IMR-90 (cell line): ENCODE measurements at regions not wholly inside any gene's neighbourhood (a gene's known extent, or its start where the extent isn't known, plus 50 kb on each side); places are given as distances from the start of the nearest gene placed in this dataset.

Experiments used
- ATAC-seq: fragments of 200-7000 bp; cut with Tn5 transposase; 2 replicates; pipeline ENCODE4 v1.9.1; 2020; ENCODE audit warnings: low read depth, mild to moderate bottlenecking, moderate library complexity
- BruUV-seq: library from RNA; stranded (reverse); fragments of 400-500 nt; replicated peaks from 2 replicates; lab custom pipeline; 2021; lab: Mats Ljungman, UMichigan
- CTCF ChIA-PET: fragments of 300-600 bp; formaldehyde crosslinking; extraction: SDS; loops from one replicate; lab custom pipeline; 2021; ENCODE audit warnings: antibody characterized with exemption; lab: Yijun Ruan, JAX
- POLR2A ChIA-PET: fragments of 300-600 bp; sonication (Branson Sonifier 250); formaldehyde crosslinking; loops from one replicate; lab custom pipeline; 2022; ENCODE audit warnings: antibody characterized with exemption; ENCODE audit not compliant: unreplicated experiment; lab: Charles Lee
- DNase-seq: peaks from one replicate; pipeline ENCODE4 v3.0.0; 2013
- H2AFZ ChIP-seq: replicated peaks from 2 replicates; pipeline ENCODE3; 2013; ENCODE audit warnings: low read length, mild to moderate bottlenecking; ENCODE audit not compliant: poor library complexity
- H2AK5ac ChIP-seq: 2 replicates; pipeline ENCODE4 v1.6.1; 2013; ENCODE audit warnings: low read depth, low read length, inconsistent platforms
- H2AK9ac ChIP-seq: replicated peaks from 2 replicates; pipeline ENCODE3; 2013; ENCODE audit warnings: mild to moderate bottlenecking, low read depth, low read length, moderate library complexity; ENCODE audit not compliant: poor library complexity
- H2BK120ac ChIP-seq: 2 replicates; pipeline ENCODE4 v1.6.1; 2013; ENCODE audit warnings: low read depth, low read length, inconsistent platforms
- H2BK15ac ChIP-seq: 3 replicates; pipeline ENCODE4 v1.6.1; 2013; ENCODE audit warnings: low read depth, low read length, inconsistent platforms
- H2BK20ac ChIP-seq: 2 replicates; pipeline ENCODE4 v1.6.1; 2013; ENCODE audit warnings: low read depth, mild to moderate bottlenecking, inconsistent platforms, low read length, moderate library complexity
- H2BK5ac ChIP-seq: 2 replicates; pipeline ENCODE4 v1.6.1; 2013; ENCODE audit warnings: mild to moderate bottlenecking, low read depth, low read length, inconsistent platforms; ENCODE audit not compliant: poor library complexity, severe bottlenecking
- H3K14ac ChIP-seq: replicated peaks from 2 replicates; pipeline ENCODE4 v1.6.1; 2013; ENCODE audit warnings: low read depth, low read length, inconsistent platforms
- H3K18ac ChIP-seq: 2 replicates; pipeline ENCODE4 v1.6.1; 2013; ENCODE audit warnings: low read depth, low read length, control low read depth
- H3K23ac ChIP-seq: 2 replicates; pipeline ENCODE4 v1.6.1; 2013; ENCODE audit warnings: low read depth, low read length, inconsistent platforms
- H3K27ac ChIP-seq: 2 replicates; pipeline ENCODE4 v1.5.1; 2013; ENCODE audit warnings: mild to moderate bottlenecking, control low read depth, low read length; ENCODE audit not compliant: insufficient read depth
- H3K27me3 ChIP-seq: 2 replicates; pipeline ENCODE4 v1.6.1; 2013; ENCODE audit warnings: low read length; ENCODE audit not compliant: control insufficient read depth, insufficient read depth
- H3K36me3 ChIP-seq: 2 replicates; pipeline ENCODE4 v1.6.1; 2013; ENCODE audit warnings: low read length, mixed read lengths; ENCODE audit not compliant: control insufficient read depth, insufficient read depth
- H3K4ac ChIP-seq: 2 replicates; pipeline ENCODE4 v1.6.1; 2013; ENCODE audit warnings: low read depth, low read length, inconsistent platforms
- H3K4me1 ChIP-seq: 2 replicates; pipeline ENCODE4 v1.6.1; 2013; ENCODE audit warnings: low read length, mixed read lengths; ENCODE audit not compliant: control insufficient read depth, insufficient read depth
- H3K4me2 ChIP-seq: 2 replicates; pipeline ENCODE4 v1.6.1; 2013; ENCODE audit warnings: low read depth, mild to moderate bottlenecking, control low read depth, low read length, moderate library complexity
- H3K4me3 ChIP-seq: 2 replicates; pipeline ENCODE4 v1.5.1; 2013; ENCODE audit warnings: low read depth, mild to moderate bottlenecking, control low read depth, low read length, moderate library complexity; ENCODE audit not compliant: insufficient read depth
- H3K56ac ChIP-seq: 2 replicates; pipeline ENCODE4 v1.6.1; 2013; ENCODE audit warnings: low read length, inconsistent platforms; ENCODE audit not compliant: insufficient read depth; ENCODE audit errors: extremely low read depth
- H3K79me1 ChIP-seq, 2 experiments: 2 replicates each; pipeline ENCODE4 v1.6.1; 2013; ENCODE audit warnings: low read length in 2 of 2, inconsistent platforms in 1 of 2, low read depth in 1 of 2
- H3K9ac ChIP-seq: 2 replicates; pipeline ENCODE4 v1.6.1; 2013; ENCODE audit warnings: low read depth, low read length, control low read depth
- H3K9me1 ChIP-seq: 2 replicates; pipeline ENCODE4 v1.6.1; 2013; ENCODE audit warnings: low read length, inconsistent platforms; ENCODE audit not compliant: insufficient read depth
- H3K9me3 ChIP-seq: 2 replicates; pipeline ENCODE4 v1.6.1; 2013; ENCODE audit warnings: low read length; ENCODE audit not compliant: control insufficient read depth, insufficient read depth
- H4K20me1 ChIP-seq: 2 replicates; pipeline ENCODE4 v1.6.1; 2013; ENCODE audit warnings: low read length, inconsistent platforms; ENCODE audit not compliant: insufficient read depth
- H4K5ac ChIP-seq: 2 replicates; pipeline ENCODE4 v1.6.1; 2013; ENCODE audit warnings: mild to moderate bottlenecking, low read depth, low read length, control low read depth
- H4K8ac ChIP-seq, 2 experiments: 2 replicates each; pipeline ENCODE4 v1.6.1; 2013; ENCODE audit warnings: low read depth in 2 of 2, low read length in 2 of 2, control low read depth in 1 of 2, inconsistent platforms in 1 of 2
- H4K91ac ChIP-seq: 2 replicates; pipeline ENCODE4 v1.6.1; 2013; ENCODE audit warnings: low read depth, low read length, inconsistent platforms; ENCODE audit not compliant: insufficient read depth
- CHD1 ChIP-seq: IDR thresholded peaks from 2 replicates; pipeline ENCODE4 v1.6.1; 2012; ENCODE audit warnings: low read depth, low read length, improper control_type of control experiment
- FOS ChIP-seq: fragments of 150-350 bp; IDR thresholded peaks from 2 replicates; pipeline ENCODE4 v1.6.1; 2016; ENCODE audit warnings: low read depth, low read length
- MAZ ChIP-seq: IDR thresholded peaks from 2 replicates; pipeline ENCODE4 v1.6.1; 2012; ENCODE audit warnings: low read depth, mild to moderate bottlenecking, low read length, improper control_type of control experiment, moderate library complexity, borderline replicate concordance
- MXI1 ChIP-seq: IDR thresholded peaks from 2 replicates; pipeline ENCODE4 v1.6.1; 2012; ENCODE audit warnings: low read depth, mild to moderate bottlenecking, low read length, moderate library complexity, borderline replicate concordance
- NFE2L2 ChIP-seq: fragments of 150-350 bp; IDR thresholded peaks from 2 replicates; pipeline ENCODE4 v1.6.1; 2016; ENCODE audit warnings: low read depth, mild to moderate bottlenecking, low read length
- RAD21 ChIP-seq: IDR thresholded peaks from 2 replicates; pipeline ENCODE4 v1.6.1; 2012; ENCODE audit warnings: low read length, improper control_type of control experiment
- SMC3 ChIP-seq: fragments of 150-350 bp; IDR thresholded peaks from 2 replicates; pipeline ENCODE4 v1.6.1; 2016; ENCODE audit warnings: low read depth, mild to moderate bottlenecking, antibody characterized with exemption, low read length, moderate library complexity
- WGBS, 2 experiments: methylation state at CpG; one replicate each; pipeline versions ENCODE4 v1.1.5 to v1.1.7; 2013; ENCODE audit warnings: missing lambda C conversion rate in 2 of 2; ENCODE audit not compliant: insufficient read length in 1 of 2; ENCODE audit errors: extremely low coverage in 2 of 2; 5-methylcytosine and 5-hydroxymethylcytosine counted together
- dilution Hi-C: fragments of 300-500 bp; cut with HindIII; formaldehyde crosslinking; loops from one replicate; pipeline ENCODE4 v1.14.3; 2018; ENCODE audit warnings: low sequenced_read_pairs; ENCODE audit not compliant: unreplicated experiment
- in situ Hi-C: fragments of 300-500 bp; cut with MboI; formaldehyde crosslinking; loops from 3 replicates; pipeline ENCODE4 v1.14.3; 2019; ENCODE audit warnings: low sequenced_read_pairs, inconsistent platforms, mixed read lengths
- intact Hi-C: fragments of 100-400 bp; cut with micrococcal nuclease; formaldehyde crosslinking; loops from 2 replicates; pipeline ENCODE4 v1.10.0; 2022
- TF ChIP-seq, protein P1 (sequence below): fragments of 150-350 bp; IDR thresholded peaks from 2 replicates; pipeline ENCODE4 v1.6.1; 2016; ENCODE audit warnings: low read depth, mild to moderate bottlenecking, low read length, moderate library complexity, borderline replicate concordance
- TF ChIP-seq, protein P2 (sequence below): fragments of 150-350 bp; IDR thresholded peaks from 2 replicates; pipeline ENCODE4 v1.6.1; 2017; ENCODE audit warnings: mild to moderate bottlenecking, antibody characterized with exemption, low read length, low read depth

DNA sequence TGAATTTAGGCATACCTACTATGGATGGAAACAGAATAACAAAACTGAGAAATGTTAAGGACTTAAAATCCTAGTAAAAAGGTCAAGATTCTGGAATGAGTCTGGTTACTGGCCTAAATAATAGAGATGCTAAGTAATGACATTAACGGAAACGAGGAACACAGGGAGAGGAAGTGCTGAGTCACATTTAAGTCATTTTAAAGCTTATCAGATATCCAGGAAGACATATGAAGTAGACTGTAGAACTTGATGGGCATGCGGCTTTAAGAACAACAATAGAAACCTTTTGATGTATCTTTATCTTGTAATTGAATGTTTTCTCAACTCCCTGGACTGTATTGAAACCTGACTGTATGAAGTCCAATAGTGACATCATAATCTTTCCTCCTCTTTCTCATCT lies 1251.4 kb upstream of the CDH6 start:
- Histone ChIP-seq H3K36me3 (no peaks in the 10 kb centered on the region), H4K20me1 (no peaks in the 10 kb centered on the region), H4K8ac (no peak overlapping the region), H3K56ac (no peak overlapping the region), H2AK5ac (no peak overlapping the region), H3K4ac (no peak overlapping the region), H2BK120ac (no peak overlapping the region), H3K4me1 (no peaks in the 10 kb centered on the region), H3K9ac (no peak overlapping the region), H2BK5ac (no peak overlapping the region), H3K14ac (no peak overlapping the region), H3K27ac (no peak overlapping the region), H4K91ac (no peak overlapping the region), H3K18ac (no peak overlapping the region), H3K23ac (no peak overlapping the region), H3K9me1 (no peaks in the 10 kb centered on the region), H2BK15ac (no peak overlapping the region), H3K9me3 (peaks cover 2% of the 10 kb centered on the region; the same call in 1 of the 2 replicates), H2AFZ (no peak overlapping the region), H4K5ac (no peak overlapping the region), H3K4me3 (no peak overlapping the region), H2BK20ac (no peak overlapping the region), H2AK9ac (no peak overlapping the region), H3K4me2 (no peak overlapping the region), H3K79me1 (no peaks in the 10 kb centered on the region), H3K27me3 (no peaks in the 10 kb centered on the region)
- BruUV-seq: no TSS peak
- no peak for ATAC-seq
- WGBS, 2 experiments: no CpG with 5 or more reads among the region's 3 CpGs
- dilution Hi-C loops (no loop called here), in situ Hi-C loops (no loop called here), intact Hi-C loops (no loop called here)
- ChIA-PET POLR2A (no interaction called here), CTCF (no interaction called here)
- TF ChIP-seq RAD21: no peak
- TF ChIP-seq, protein P1, sequence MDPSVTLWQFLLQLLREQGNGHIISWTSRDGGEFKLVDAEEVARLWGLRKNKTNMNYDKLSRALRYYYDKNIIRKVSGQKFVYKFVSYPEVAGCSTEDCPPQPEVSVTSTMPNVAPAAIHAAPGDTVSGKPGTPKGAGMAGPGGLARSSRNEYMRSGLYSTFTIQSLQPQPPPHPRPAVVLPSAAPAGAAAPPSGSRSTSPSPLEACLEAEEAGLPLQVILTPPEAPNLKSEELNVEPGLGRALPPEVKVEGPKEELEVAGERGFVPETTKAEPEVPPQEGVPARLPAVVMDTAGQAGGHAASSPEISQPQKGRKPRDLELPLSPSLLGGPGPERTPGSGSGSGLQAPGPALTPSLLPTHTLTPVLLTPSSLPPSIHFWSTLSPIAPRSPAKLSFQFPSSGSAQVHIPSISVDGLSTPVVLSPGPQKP: no peak
- TF ChIP-seq, protein P2, sequence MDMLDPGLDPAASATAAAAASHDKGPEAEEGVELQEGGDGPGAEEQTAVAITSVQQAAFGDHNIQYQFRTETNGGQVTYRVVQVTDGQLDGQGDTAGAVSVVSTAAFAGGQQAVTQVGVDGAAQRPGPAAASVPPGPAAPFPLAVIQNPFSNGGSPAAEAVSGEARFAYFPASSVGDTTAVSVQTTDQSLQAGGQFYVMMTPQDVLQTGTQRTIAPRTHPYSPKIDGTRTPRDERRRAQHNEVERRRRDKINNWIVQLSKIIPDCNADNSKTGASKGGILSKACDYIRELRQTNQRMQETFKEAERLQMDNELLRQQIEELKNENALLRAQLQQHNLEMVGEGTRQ: no peak
- no peak for TF ChIP-seq CHD1
- no peak for TF ChIP-seq SMC3
- TF ChIP-seq MXI1: no peak
- TF ChIP-seq NFE2L2: no peak
- TF ChIP-seq FOS: no peak
- TF ChIP-seq MAZ: no peak
- DNase-seq: no peak
